Neural cell (in vitro differentiated cells): ENCODE measurements at regions not wholly inside any gene's neighbourhood (a gene's known extent, or its start where the extent isn't known, plus 50 kb on each side); places are given as distances from the start of the nearest gene placed in this dataset.

Experiments
- H2AFZ ChIP-seq: fragments of 200-600, 300-800 bp; sonication (generic), shearing (Covaris generic); 2 replicates; pipeline ENCODE4 v1.6.0; 2014; ENCODE audit warnings: low read depth, mild to moderate bottlenecking, antibody characterized with exemption, low read length, moderate library complexity
- H3F3A ChIP-seq: fragments of 200-600 bp; shearing (Covaris generic); 2 replicates; pipeline ENCODE4 v1.6.1; 2016; ENCODE audit warnings: mild to moderate bottlenecking, moderate library complexity, mixed read lengths, antibody characterized with exemption, low read length; ENCODE audit not compliant: insufficient read depth, poor library complexity, severe bottlenecking
- H3K27ac ChIP-seq: fragments of 200-600, 300-800 bp; sonication (generic), shearing (Covaris generic); 2 replicates; pipeline ENCODE4 v1.5.1; 2014; ENCODE audit warnings: mild to moderate bottlenecking, low read length, moderate library complexity
- H3K27me3 ChIP-seq: fragments of 300-800, 200-600 bp; sonication (generic), shearing (Covaris generic); 2 replicates; pipeline ENCODE4 v1.6.0; 2014; ENCODE audit warnings: mild to moderate bottlenecking, low read depth, low read length, moderate library complexity; ENCODE audit not compliant: insufficient read depth
- H3K36me3 ChIP-seq: fragments of 300-800, 200-600 bp; sonication (generic), shearing (Covaris generic); 2 replicates; pipeline ENCODE4 v1.5.1; 2014; ENCODE audit warnings: mild to moderate bottlenecking, antibody characterized with exemption, low read length, moderate library complexity; ENCODE audit not compliant: insufficient read depth
- H3K4me2 ChIP-seq: fragments of 300-800, 200-600 bp; sonication (generic), shearing (Covaris generic); 2 replicates; pipeline ENCODE4 v1.6.0; 2014; ENCODE audit warnings: mild to moderate bottlenecking, low read length
- H3K4me3 ChIP-seq: fragments of 300-800, 200-600 bp; sonication (generic), shearing (Covaris generic); 2 replicates; pipeline ENCODE4 v1.5.1; 2014; ENCODE audit warnings: mild to moderate bottlenecking, low read length, moderate library complexity
- H3K79me2 ChIP-seq: fragments of 200-600 bp; shearing (Covaris generic); replicated peaks from 2 replicates; pipeline ENCODE4 v1.6.0; 2014; ENCODE audit warnings: mild to moderate bottlenecking, low read length, moderate library complexity; ENCODE audit not compliant: insufficient read depth
- H3K9ac ChIP-seq: fragments of 300-800, 200-600 bp; sonication (generic), shearing (Covaris generic); 2 replicates; pipeline ENCODE4 v1.6.1; 2016; ENCODE audit warnings: mild to moderate bottlenecking, low read length, mixed read lengths
- H3K9me2 ChIP-seq: fragments of 200-600 bp; shearing (Covaris generic); 2 replicates; pipeline ENCODE4 v1.6.1; 2016; ENCODE audit warnings: mild to moderate bottlenecking, low read length, mixed read lengths; ENCODE audit not compliant: insufficient read depth
- H3K9me3 ChIP-seq: fragments of 200-600, 300-800 bp; sonication (generic), shearing (Covaris generic); 2 replicates; pipeline ENCODE4 v1.6.1; 2016; ENCODE audit warnings: mild to moderate bottlenecking, mixed run types, low read length, moderate library complexity, mixed read lengths
- H4K20me1 ChIP-seq: fragments of 200-600 bp; shearing (Covaris generic); 2 replicates; pipeline ENCODE4 v1.6.1; 2016; ENCODE audit warnings: mild to moderate bottlenecking, mixed run types; ENCODE audit not compliant: insufficient read depth
- EP300 ChIP-seq: fragments of 450-650 bp; conservative IDR thresholded peaks from 2 replicates; pipeline ENCODE4 v1.6.1; 2014; ENCODE audit warnings: antibody characterized with exemption, mild to moderate bottlenecking, moderate library complexity; ENCODE audit not compliant: poor library complexity, severe bottlenecking
- EZH2 ChIP-seq: fragments of 200-600, 300-800 bp; shearing (Covaris generic), sonication (generic); IDR thresholded peaks from 2 replicates; pipeline ENCODE4 v1.6.1; 2014; ENCODE audit warnings: antibody characterized with exemption, low read length, borderline replicate concordance, mild to moderate bottlenecking; ENCODE audit not compliant: insufficient read depth, poor library complexity, severe bottlenecking
- MXI1 ChIP-seq: fragments of 450-650 bp; conservative IDR thresholded peaks from 2 replicates; pipeline ENCODE4 v1.6.1; 2014; ENCODE audit warnings: antibody characterized with exemption, mild to moderate bottlenecking; ENCODE audit not compliant: poor library complexity, severe bottlenecking
- POLR2AphosphoS5 ChIP-seq: IDR thresholded peaks from 2 replicates; pipeline ENCODE4 v1.6.1; 2012
- REST ChIP-seq: IDR thresholded peaks from 2 replicates; pipeline ENCODE4 v1.6.1; 2012; ENCODE audit warnings: borderline replicate concordance
- SMC3 ChIP-seq: fragments of 450-650 bp; conservative IDR thresholded peaks from 2 replicates; pipeline ENCODE4 v1.6.1; 2014; ENCODE audit warnings: antibody characterized with exemption, mild to moderate bottlenecking, moderate library complexity; ENCODE audit not compliant: poor library complexity
- TAF1 ChIP-seq: IDR thresholded peaks from 2 replicates; pipeline ENCODE4 v1.6.1; 2012; ENCODE audit warnings: low read depth

GRCh38 chr6:41488433-41489119, 57.6 kb upstream of the FOXP4 start:
- Histone ChIP-seq H3F3A (no peaks in the 10 kb centered on the region), H2AFZ (no peak overlapping the region), H3K79me2 (no peaks in the 10 kb centered on the region), H3K27me3 (no peaks in the 10 kb centered on the region), H3K36me3 (no peaks in the 10 kb centered on the region), H3K9me2 (no peaks in the 10 kb centered on the region), H3K27ac (no peak overlapping the region), H3K9ac (no peak overlapping the region), H3K4me3 (no peak overlapping the region), H3K4me2 (no peak overlapping the region), H4K20me1 (no peaks in the 10 kb centered on the region), H3K9me3 (no peaks in the 10 kb centered on the region)
- TF ChIP-seq POLR2AphosphoS5 (peak; percentile 25), MXI1 (peak; percentile 1), SMC3 (no peak)

- Histone ChIP-seq H3K9me3 (no peaks in the 10 kb centered on the region), H3F3A (no peaks in the 10 kb centered on the region), H3K4me3 (no peak overlapping the region), H3K27me3 (no peaks in the 10 kb centered on the region), H3K36me3 (no peaks in the 10 kb centered on the region), H2AFZ (no peak overlapping the region), H3K27ac (no peak overlapping the region), H3K4me2 (no peak overlapping the region), H3K9ac (no peak overlapping the region), H3K9me2 (no peaks in the 10 kb centered on the region), H3K79me2 (no peaks in the 10 kb centered on the region), H4K20me1 (no peaks in the 10 kb centered on the region)
- TF ChIP-seq EP300 (no peak), MXI1 (peak; percentile 4)
Observed at GRCh38 chr6:41489120-41489851, 56.9 kb upstream of the FOXP4 start.

GRCh38 chr6:41492261-41492891, 53.8 kb upstream of the FOXP4 start:
- H3K9me3 ChIP-seq, result no peaks in the 10 kb centered on the region
- H3K27ac ChIP-seq, result no peak overlapping the region
- no peak overlapping the region for H2AFZ ChIP-seq
- H3K9me2 ChIP-seq, result no peaks in the 10 kb centered on the region
- no peaks in the 10 kb centered on the region for H4K20me1 ChIP-seq
- no peaks in the 10 kb centered on the region for H3F3A ChIP-seq
- H3K4me3 ChIP-seq, result no peak overlapping the region
- no peaks in the 10 kb centered on the region for H3K79me2 ChIP-seq
- no peak overlapping the region for H3K4me2 ChIP-seq
- H3K36me3 ChIP-seq, result no peaks in the 10 kb centered on the region
- H3K9ac ChIP-seq, result no peak overlapping the region
- H3K27me3 ChIP-seq, result no peaks in the 10 kb centered on the region
- TF ChIP-seq EP300, result no peak
- TF ChIP-seq MXI1, result no peak
- TF ChIP-seq REST, result no peak
- no peak for TF ChIP-seq POLR2AphosphoS5
- no peak for TF ChIP-seq SMC3
- TF ChIP-seq EZH2, result no peak
- no peak for TF ChIP-seq TAF1
